Medulla oblongata (tissue), 1 donor: ENCODE measurements at regions not wholly inside any gene's neighbourhood (a gene's known extent, or its start where the extent isn't known, plus 50 kb on each side); places are given as distances from the start of the nearest gene placed in this dataset.

Source experiments
- DNase-seq: peaks from one replicate; pipeline ENCODE4 v3.0.0-alpha.2; 2015; ENCODE audit errors: extremely low spot score

DNA sequence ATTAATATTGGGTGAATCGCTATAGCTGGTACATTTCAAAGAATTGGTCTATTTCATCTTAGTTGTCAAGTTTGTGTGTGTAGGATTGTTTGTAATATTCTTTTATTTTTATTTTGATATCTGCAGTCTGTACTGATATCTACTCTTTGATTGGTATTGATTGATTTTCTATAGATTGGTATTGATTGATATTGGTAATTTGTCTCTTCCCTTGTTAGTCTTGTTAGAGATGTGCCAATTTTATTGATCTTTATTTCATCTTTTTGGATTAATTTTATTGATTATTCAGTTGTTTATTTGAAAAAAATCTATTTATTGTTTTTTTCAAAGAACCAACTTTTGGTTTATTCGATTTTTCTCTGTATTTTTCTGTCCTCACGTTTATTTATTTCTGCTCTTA, 61.4 kb downstream of the TM2D3 start:
- no peak for DNase-seq

DNA sequence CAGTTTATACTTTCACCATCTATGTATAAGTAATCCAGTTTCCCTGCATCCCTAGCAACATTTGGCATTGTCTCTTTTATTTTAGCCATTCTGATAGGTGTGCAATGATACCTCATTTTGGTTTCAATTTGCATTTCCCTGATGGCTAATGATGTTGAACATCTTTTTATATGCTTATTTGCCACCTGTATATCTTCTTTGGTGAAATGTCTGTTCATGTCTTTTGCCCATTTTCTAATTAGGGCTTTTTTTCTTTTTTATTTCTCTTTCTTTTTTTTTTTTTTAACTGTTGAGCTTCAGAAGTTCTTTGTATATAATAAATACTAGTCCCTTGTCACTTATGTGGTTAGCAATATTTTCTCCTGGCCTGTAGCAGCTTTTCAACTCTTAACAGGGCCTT, 68.9 kb downstream of the TM2D3 start:
- DNase-seq: no peak

DNA sequence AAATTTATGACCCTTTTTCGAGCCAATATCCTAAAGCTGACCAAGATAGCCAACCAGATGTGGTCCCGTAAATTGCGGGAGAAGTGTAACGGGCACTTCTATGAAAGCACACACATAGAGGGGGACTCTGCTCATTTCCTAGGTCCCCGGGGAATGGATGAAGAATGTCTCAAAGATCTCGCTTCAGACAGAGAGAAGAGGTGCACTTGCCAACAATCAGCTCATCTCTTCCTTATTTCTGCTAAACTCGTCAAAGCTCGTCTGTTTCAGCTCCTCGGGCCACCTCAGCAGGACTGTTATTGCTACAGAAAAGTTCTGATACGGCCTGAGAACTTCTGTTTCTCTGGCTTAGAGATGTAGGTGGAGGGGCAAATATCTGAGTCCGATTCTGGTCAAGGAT, 71.8 kb downstream of the TM2D3 start:
- no peak for DNase-seq

DNA sequence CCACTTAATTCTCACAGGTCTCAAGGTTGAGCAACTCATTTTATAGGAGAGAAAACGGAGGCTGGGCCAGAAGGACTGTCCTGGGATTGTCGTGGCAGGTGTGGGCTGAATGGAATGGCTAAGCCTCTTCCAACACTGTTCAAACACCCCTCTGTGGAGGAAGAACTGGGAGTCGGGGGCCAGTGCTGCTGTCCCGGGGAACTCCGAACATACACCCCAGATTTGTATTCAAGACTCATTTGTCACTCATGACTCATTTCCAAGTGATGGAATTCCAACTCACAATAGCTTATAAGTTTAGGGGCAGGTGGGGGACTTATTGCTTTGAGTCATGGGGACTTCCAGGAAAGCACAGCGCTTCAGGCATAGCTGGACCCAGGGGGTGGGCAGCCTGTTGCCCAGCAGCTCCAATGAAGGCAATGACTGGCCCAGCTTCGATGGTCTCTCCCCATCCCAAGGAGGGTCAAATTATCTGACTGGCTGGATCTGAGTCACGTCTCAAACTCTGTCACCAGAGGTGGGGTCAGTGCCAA, 72.5 kb downstream of the TM2D3 start:
- DNase-seq: no peak

DNA sequence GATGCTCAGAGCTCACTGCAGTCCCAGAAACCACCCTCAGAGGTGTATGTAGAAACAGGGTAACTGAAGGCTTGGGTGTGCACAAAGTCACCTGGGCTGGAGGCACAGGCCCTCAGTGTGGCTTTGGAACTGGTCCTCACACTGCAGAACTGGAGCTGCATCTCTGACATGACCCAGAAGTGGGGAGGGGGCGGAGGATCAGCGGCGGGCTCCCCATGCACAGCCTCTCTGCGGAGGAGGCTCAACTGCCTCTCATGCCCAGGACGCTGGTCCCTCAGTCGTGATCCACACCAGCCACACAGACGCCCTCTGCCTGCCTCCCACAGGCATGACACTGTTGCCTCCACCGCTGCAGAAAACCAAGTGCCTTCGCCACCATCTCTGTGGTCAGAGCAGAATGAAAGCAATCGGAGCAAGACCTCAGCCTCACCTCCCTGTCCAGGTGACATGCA, 73.7 kb downstream of the TM2D3 start:
- peak; percentile 64 for DNase-seq

DNA sequence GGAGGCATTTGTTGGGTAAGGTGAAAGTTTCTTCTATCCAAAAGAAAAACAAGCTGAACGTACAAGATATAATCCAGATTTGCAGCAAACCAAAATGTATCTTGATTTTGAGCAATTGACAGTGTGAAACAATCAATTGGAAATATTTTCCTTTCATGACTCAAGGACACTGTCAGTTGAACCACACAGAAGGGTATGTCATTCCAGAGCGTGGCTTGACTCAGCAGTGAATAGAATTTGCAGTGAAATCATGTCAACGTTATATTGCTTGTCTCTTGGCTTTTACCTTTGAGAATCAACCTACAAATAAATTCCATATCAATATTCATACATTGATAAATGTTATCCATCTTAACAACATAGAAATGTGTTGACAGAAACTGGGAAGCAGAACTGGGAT, 78.2 kb downstream of the TM2D3 start:
- no peak for DNase-seq

DNA sequence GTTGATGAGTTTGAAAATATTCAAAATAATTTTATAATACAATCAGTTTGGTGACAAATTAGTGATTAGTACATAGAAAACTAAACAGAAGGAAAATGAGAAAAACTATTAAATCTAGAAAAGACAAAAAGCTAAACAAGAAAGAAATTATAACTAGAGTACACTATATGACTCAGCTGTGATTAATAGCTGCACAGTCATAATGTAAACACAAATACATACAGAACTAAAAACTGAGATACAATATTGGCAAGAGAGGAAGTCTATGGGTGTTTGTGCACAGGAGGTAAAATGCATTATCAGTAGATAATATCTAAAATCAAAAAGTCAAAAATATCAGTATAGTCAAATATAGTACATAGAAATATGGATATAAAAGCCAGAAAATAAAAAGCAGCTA, 80.7 kb upstream of the PCSK6 start:
- DNase-seq: no peak

DNA sequence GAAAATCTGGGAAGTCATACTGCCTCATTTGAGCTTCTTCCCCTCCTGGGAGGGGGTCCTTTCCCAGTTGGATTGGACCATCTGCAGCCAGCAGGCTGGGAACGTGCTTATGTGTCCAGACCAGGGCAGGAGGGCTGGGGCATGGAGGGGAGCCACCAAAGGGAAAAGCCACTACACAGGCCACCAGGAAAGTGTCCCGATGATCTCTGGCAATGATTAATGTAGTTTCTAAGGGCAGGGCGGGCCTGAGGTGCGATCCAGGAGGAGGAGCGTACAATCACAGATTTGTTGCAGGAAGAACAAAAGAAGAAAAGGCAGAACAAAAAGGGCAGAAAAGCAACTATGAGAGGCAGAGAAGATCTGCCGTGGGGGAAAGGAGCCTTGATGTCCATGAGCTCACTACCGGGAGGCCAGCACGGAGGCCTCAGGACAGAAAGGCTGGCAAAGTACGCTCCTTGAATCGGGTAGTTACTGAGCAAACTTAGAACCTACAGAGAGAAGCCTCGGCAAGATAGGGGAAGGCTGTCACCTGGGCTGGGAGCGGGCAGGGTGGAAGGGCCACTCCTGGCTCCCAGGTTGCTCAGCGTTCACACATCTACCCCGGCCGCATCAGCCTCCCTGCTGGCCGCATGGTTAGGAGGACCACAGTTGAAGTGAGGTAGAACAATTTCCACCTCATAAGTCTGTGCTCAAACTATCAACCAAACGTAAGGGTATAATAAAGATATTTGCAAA, 79.5 kb upstream of the PCSK6 start:
- no peak for DNase-seq

DNA sequence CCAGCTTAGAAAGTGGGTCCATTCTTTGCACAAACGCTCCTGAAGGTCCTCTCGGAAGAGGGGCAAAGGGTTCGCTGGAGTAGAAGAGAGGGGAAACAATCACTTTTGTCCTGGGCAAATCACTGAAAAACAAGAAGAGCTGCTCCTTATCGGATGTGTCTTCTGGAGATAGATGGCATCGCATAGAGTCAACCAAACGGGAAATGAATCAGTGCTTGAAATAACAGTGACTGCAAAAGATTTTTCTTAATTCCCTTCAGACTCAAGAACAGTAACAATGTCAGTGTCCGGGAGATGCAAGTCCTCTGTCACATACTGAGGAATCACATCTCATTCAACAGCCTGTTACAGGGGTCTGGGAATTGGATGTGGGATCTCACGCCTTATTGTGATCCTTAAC, 78.8 kb upstream of the PCSK6 start:
- DNase-seq: no peak

DNA sequence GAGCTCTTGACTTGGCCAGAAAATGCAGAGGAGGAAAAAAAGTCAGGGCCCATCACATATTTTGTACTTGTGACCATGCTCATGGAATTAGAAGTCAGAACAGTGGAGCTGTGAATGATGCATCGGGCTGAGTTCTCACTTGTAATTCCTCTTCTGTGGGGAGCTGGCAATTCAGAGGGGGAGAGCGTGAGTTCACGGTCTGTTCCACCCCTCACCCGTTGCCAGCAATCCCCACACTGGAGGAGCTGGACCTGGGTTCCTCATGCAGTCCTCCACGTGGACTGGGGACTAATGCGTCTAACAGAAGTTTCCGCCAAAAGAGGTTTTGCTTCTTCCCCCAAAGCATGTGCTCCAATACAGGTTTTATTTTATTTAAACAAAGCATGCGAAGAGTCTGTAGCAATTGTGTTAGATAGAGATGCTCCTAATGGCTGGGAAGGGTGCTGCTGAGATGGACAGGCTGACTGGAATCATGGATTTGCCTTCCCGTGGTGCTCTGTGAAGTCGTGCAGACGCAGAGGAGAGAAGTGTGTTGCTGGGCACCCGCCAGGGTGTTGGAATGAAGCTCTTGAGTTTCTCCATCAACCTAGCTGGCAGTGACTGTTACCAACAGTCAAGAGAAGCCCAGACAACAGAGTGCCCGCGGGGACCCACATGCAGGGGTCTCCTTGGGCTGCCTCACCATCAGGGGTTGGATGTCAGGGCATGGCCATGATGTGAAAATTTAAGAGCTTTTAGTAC, 77.4 kb upstream of the PCSK6 start:
- DNase-seq: no peak

DNA sequence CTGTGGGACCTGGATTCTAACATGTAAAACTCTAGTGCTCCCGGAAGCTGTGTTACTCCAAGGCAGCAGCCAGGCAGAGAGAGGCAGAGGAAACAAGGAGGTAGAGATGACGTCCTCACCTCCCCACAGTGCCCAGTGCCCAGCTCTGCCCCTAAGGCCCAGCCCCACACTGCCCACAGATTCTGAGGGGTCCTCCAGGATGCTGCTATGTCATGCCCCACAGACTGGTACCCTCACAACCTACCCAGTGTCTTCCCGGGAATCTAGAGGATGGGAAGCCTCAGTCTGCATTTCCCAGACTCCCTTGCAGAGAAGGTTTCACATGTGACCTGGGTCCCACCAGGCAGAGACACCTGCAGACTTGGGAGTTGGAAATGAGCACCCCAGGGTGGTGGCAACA, 75.9 kb upstream of the PCSK6 start:
- DNase-seq: no peak

DNA sequence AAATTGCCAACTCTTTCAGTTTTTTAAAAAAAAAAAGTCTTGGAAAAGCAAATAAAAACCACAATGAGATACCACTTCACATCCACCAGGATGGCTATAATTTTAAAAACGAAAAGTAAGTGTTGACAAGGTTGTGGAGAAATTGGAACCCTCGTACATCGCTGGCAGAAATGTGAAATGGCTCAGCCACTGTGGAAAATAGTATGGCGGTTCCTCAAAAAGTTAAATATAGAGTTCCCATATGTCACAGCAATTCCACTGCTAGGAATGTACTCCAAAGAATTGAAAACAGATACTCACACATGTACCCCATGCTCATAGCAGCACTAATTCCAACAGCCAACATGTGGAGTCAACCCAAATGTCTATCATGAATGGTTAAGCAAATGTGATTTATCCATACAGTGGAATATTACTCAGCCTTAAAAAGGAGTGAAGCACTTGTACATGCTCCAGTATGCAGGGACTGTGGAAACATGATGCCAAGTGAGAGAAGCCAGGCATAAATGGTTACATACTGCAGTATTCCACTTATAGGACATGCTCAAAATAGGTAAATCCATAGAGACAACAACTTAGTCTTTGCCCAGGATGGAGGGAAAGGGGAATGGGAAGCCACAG, 73.8 kb upstream of the PCSK6 start:
- no peak for DNase-seq

DNA sequence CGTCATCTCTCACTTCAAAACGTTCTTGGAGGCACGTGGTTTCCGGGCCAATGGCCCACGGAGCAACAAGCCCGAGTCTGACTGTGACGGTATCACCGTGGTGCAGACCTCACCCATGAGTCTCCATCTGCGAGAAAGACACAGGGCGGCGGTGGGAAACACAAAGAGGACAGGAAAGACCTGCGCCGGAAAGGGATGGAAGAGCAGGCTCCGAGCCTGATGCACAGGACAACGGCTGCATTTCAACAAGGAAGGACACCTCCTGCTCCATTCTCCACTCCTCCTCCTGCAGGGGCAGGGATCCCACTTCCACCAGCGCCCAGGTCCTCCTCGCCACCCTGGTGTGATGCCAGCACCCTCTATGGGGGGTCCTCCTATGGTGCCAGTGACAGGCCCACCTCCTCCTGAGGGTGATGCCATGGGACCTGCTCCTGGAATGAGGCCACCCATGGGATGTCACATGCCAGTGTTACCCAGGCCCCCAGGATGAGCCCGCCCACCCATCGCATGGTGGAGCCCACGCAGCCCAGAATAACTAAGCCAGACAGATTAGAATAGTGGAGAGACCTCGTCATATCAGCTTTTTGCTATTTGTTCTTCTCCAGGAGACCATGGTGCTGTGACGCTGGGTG, 73.0 kb upstream of the PCSK6 start:
- no peak for DNase-seq

DNA sequence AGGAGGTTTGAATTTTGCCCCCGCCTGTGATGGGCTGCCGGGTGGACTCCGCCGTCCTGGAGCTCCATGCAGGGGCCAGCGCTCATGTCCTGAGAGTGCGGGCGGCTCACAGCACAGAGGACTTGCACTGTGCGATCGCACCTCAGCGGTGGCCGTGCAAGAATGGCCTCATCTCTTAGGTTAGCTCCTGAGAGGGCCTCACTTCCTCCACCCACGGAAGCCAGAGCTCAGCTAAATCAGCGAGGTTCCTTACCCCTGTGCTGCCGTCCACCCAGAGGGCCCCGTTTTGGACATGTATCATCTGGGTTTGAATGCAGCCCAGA, 72.0 kb upstream of the PCSK6 start:
- no peak for DNase-seq

DNA sequence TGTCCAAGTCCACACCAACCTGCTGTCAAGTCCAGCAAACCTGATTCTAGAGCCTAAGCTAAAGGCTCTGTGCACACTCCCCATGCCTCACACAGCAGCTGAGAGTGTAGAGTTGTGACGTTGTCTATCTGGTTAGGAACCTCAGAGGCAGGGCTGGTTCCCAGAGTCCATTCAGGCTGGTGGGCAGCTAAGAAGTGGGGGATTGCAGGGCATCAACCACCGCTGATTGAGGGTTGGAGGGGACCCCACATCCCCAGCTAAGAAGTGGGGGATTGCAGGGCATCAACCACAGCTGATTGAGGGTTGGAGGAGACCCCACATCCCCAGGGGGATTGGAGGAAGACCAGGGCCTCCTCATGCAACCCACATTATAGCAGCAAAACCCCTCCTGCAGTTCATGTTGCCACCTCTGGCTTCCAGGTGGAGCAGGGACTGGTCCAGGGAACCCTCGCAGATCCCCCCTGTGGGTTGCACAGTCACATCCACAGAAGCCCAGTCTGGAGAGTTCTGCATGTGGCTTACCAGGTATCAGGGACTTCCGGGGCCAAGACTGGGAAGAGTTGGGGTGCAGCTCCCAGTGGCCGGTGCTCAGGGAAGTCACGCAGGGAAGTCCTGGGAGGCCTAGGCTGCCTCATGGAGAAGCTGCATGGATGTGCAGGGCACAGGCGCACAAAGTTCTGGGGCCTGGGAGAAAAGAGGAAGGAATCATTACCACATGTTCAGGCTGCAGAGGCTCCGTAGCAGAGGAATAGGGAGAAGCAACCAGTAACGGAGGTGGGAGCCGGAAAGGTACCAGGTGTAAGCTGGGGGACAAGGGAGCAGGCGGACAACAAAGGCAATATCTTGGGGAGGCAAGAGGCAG, 71.4 kb upstream of the PCSK6 start:
- no peak for DNase-seq

DNA sequence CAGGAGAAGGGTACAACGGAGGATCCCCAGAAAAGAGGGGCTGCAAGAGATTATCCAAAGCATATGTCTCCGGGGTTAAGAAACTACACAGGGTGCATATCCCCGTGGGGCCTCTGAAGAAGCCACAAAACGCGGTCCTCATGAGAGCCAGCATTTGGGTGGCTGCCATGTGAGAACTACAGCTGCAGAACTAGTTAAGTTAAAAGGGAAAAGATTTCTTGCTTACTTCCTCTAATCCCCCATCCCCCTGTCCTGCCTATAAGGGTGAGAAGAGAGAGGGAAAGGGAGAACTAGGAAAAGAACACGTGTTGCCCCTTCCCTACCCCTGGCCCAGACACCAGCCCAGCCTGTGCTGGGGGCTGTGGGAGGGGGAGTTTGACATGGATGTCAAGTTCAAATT, 70.4 kb upstream of the PCSK6 start:
- DNase-seq: peak; percentile 17

DNA sequence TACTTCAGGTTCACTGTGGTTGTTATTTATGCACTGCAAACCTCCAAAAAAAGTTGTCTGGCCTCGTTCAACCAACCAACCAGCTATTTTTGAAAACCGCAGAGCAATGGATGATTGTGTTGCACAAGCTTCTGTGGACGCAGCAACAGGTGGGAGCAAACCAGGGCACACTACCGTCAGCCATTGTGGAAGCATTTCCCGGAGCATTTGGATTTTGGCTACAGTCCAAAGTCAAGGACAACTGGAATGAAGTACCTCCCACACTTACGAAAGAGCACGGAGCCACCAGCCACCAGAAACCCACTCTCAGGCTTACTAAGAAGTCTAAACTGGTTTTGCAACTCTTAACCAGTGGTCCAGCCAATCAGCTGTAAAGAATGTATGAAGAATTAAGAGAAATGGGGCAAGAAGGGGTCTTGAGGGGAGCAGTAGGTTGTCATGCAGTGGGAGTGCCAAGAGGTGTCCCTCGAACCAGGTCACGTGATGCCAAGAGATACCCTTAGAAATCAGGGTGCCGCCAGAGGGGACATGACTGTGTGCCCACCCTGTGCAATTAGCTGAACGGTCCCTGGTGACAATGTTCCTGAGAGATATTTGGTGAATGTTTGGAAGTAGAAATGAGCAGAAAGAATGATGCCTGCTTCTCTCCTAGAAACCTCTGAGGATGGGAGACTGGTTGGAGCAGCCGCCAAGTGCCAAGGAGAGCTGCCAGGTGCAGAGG, 68.9 kb upstream of the PCSK6 start:
- DNase-seq: no peak

DNA sequence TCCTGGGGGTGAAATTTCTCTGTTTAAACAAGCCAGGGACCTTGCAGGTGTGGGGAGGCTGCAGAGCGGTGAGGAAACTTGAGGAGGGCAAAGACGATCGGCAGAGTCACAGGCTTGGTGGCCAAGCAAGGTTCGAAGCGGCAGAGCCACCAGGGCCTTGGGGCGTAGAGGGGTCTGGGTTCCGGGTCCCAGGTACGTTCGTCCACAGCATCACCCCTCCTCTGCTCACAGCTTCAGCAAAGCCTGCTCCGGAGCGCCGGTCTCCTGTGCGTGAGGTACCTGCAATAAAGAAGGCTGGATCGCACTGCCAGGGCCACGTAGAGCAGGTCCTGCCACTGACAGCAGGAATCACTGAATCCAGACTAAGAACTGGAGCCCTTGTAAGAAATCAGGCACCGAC, 66.8 kb upstream of the PCSK6 start:
- no peak for DNase-seq

DNA sequence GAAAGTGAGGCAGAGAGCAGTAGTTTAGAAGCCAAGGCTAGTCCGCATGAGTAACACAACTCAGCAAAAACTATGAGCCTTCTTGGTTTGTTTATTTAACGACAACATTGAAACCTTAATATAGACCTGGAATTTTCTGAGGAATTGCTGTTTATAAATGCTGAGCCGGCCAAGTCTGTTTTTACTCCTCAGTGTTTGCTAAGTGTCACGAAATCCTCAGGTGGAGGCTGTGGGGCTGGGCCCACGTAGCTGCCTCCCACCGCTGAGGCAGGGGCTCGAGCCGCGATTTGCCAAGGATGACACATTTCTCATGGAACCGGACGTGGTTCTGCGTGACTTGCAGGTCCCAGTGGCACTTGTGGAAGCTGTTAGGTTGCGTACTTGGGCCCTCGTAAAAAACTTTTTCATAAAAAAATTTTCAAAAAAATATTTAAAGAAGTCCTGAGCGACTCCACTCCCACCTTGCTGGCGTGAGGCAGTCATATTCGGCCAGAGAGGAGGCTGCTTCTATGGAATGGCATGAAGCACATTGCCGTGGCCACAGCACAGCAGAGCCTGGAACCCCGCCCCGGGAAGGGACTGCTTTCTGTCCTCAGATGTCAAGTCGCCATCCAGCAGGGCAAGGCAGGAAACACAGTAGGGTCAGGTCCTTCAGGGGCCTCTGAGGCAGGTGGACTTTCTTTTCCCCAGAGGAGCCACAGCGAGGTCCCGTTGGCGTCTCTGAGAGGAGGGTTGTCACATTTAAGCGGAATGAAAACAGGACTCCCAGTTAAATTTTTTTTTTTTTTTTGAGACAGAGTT, 64.8 kb upstream of the PCSK6 start:
- DNase-seq: no peak
